ENCODE measurements at regions not wholly inside any gene's neighbourhood (a gene's known extent, or its start where the extent isn't known, plus 50 kb on each side); places are given as distances from the start of the nearest gene placed in this dataset.

- no TSS peak for BruUV-seq (replicated peaks)
- DNase-seq (ENCODE audit: low spot score) = no peak
- ChIA-PET CTCF (no interaction called here), POLR2A (ENCODE audit: low non-redundant PET) (no interaction called here)
- Histone ChIP-seq H3K9me3 (ENCODE audit: low read depth, low read length, poor library complexity, severe bottlenecking) (no peaks in the 10 kb centered on the region), H3K27ac (ENCODE audit: low read depth, low read length, poor library complexity, severe bottlenecking) (no peak overlapping the region), H3K27me3 (replicated peaks; ENCODE audit: insufficient read depth, low read depth, low read length, poor library complexity) (peaks cover 77% of the 10 kb centered on the region), H3K36me3 (ENCODE audit: insufficient read depth, low read length, poor library complexity, severe bottlenecking) (no peaks in the 10 kb centered on the region), H3K4me3 (ENCODE audit: low read depth, low read length, poor library complexity, severe bottlenecking) (no peak overlapping the region), H3K4me1 (ENCODE audit: insufficient read depth, low read length, poor library complexity, severe bottlenecking) (no peaks in the 10 kb centered on the region)
- intact Hi-C loops (cut with micrococcal nuclease; ENCODE audit: unreplicated experiment) = no loop called here
- TF ChIP-seq, protein P1, sequence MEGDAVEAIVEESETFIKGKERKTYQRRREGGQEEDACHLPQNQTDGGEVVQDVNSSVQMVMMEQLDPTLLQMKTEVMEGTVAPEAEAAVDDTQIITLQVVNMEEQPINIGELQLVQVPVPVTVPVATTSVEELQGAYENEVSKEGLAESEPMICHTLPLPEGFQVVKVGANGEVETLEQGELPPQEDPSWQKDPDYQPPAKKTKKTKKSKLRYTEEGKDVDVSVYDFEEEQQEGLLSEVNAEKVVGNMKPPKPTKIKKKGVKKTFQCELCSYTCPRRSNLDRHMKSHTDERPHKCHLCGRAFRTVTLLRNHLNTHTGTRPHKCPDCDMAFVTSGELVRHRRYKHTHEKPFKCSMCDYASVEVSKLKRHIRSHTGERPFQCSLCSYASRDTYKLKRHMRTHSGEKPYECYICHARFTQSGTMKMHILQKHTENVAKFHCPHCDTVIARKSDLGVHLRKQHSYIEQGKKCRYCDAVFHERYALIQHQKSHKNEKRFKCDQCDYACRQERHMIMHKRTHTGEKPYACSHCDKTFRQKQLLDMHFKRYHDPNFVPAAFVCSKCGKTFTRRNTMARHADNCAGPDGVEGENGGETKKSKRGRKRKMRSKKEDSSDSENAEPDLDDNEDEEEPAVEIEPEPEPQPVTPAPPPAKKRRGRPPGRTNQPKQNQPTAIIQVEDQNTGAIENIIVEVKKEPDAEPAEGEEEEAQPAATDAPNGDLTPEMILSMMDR (conservative IDR thresholded peaks at IDR 0.05; ENCODE audit: low read depth, low read length) = no peak
- no peak for TF ChIP-seq EZH2 (IDR thresholded peaks at IDR 0.05; ENCODE audit: borderline replicate concordance, low read depth, low read length, poor library complexity, severe bottlenecking)
Measured at GRCh38 chr12:131617179-131617578, 93.7 kb upstream of the SFSWAP start.

GRCh38 chr12:131617596-131618302 is 93.1 kb upstream of the SFSWAP start:
- CTCF ChIA-PET = no interaction called here
- Histone ChIP-seq H3K36me3 (ENCODE audit: insufficient read depth, low read length, poor library complexity, severe bottlenecking) (no peaks in the 10 kb centered on the region), H3K27me3 (replicated peaks; ENCODE audit: insufficient read depth, low read depth, low read length, poor library complexity) (peaks cover 71% of the 10 kb centered on the region), H3K27ac (ENCODE audit: low read depth, low read length, poor library complexity, severe bottlenecking) (no peak overlapping the region), H3K4me3 (ENCODE audit: low read depth, low read length, poor library complexity, severe bottlenecking) (no peak overlapping the region), H3K4me1 (ENCODE audit: insufficient read depth, low read length, poor library complexity, severe bottlenecking) (no peaks in the 10 kb centered on the region), H3K9me3 (ENCODE audit: low read depth, low read length, poor library complexity, severe bottlenecking) (no peaks in the 10 kb centered on the region)
- POLR2A ChIA-PET (ENCODE audit: low non-redundant PET) = no interaction called here
- TF ChIP-seq EZH2 (IDR thresholded peaks at IDR 0.05; ENCODE audit: borderline replicate concordance, low read depth, low read length, poor library complexity, severe bottlenecking) = no peak
- TF ChIP-seq, protein P1 (conservative IDR thresholded peaks at IDR 0.05; ENCODE audit: low read depth, low read length) = no peak
- intact Hi-C loops (cut with micrococcal nuclease; ENCODE audit: unreplicated experiment) = no loop called here
- no peak for DNase-seq (ENCODE audit: low spot score)
- no TSS peak for BruUV-seq (replicated peaks)

DNA sequence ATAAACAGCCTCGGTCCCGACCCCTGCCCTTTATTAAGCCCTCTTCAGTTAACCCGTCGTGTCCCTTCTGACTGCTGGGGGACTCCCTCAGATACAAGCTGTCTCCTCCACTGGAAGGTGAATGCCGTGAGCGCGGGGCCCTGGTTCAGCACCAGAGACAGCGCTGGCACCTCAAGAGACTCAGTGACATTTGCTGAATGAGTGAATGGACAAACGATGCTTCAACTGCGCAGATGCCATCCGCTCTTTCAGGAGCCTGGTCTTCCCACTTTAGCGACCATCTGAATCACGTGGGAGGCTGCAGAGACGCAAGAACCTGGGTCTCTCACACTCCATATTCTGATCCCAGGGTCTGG is 92.6 kb upstream of the SFSWAP start:
- H3K27me3 ChIP-seq (replicated peaks; ENCODE audit: insufficient read depth, low read depth, low read length, poor library complexity) = peaks cover 66% of the 10 kb centered on the region

More for the DNA sequence above, 92.6 kb upstream of the SFSWAP start:
- ChIA-PET CTCF (no interaction called here), POLR2A (ENCODE audit: low non-redundant PET) (no interaction called here)
- Histone ChIP-seq H3K27ac (ENCODE audit: low read depth, low read length, poor library complexity, severe bottlenecking) (no peak overlapping the region), H3K9me3 (ENCODE audit: low read depth, low read length, poor library complexity, severe bottlenecking) (no peaks in the 10 kb centered on the region), H3K4me3 (ENCODE audit: low read depth, low read length, poor library complexity, severe bottlenecking) (no peak overlapping the region), H3K36me3 (ENCODE audit: insufficient read depth, low read length, poor library complexity, severe bottlenecking) (no peaks in the 10 kb centered on the region), H3K4me1 (ENCODE audit: insufficient read depth, low read length, poor library complexity, severe bottlenecking) (no peaks in the 10 kb centered on the region)
- intact Hi-C loops (cut with micrococcal nuclease; ENCODE audit: unreplicated experiment) = no loop called here
- TF ChIP-seq, protein P1 (conservative IDR thresholded peaks at IDR 0.05; ENCODE audit: low read depth, low read length) = no peak
- no peak for TF ChIP-seq EZH2 (IDR thresholded peaks at IDR 0.05; ENCODE audit: borderline replicate concordance, low read depth, low read length, poor library complexity, severe bottlenecking)
- peak; percentile 44 for DNase-seq (ENCODE audit: low spot score)
- no TSS peak for BruUV-seq (replicated peaks)
